ENCODE measurements at regions not wholly inside any gene's neighbourhood (a gene's known extent, or its start where the extent isn't known, plus 50 kb on each side); places are given as distances from the start of the nearest gene placed in this dataset.

DNA sequence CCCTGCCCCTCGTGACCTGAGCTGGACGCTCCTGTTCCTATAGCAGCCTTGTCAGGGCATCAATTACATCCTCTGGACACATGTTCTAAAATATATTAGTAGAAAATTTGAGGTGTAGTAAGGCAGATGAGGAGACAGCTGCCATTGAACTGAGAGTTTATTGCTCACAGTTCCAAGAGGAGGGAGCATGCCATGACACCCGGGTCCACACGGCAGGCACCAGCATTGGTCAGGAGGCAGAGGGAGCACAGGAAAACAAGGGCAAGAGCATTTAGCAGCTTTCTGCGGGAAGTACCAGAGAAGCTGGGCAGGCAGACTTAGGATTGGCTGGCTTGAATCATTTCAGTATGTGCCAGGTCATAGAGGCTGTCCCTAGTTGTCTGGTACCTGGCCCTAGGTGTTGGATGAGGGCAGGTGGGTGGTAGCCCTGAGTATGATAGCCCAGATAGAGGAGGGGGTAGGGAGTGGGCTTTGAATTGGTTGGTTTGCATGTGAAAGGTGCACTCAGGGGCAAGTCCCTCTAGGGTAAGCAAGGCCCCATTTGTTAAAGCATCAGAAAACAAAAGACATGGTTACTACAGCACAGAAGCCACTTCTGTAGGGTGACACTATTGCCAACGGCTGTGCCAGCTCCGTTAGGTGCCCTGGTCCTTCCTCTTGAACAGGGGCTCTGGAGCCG is 223.6 kb upstream of the RAB4A start:
- Histone ChIP-seq H3K9ac (ENCODE audit: low read depth in 1 of 2, low read length in 2 of 2) (no peak overlapping the region), H3K4me1 (ENCODE audit: control insufficient read depth in 2 of 2, insufficient read depth in 2 of 2, low read length in 2 of 2) (no peaks in the 10 kb centered on the region), H3K27me3 (ENCODE audit: control insufficient read depth in 2 of 2, insufficient read depth in 2 of 2, low read length in 2 of 2) (no peaks in the 10 kb centered on the region), H3K27ac (ENCODE audit: low read depth in 2 of 2, low read length in 2 of 2) (no peak overlapping the region), H3K4me3 (ENCODE audit: low read length in 2 of 2) (no peak overlapping the region), H3K9me3 (ENCODE audit: control insufficient read depth in 2 of 2, low read length in 2 of 2) (no peaks in the 10 kb centered on the region), H3K36me3 (ENCODE audit: control insufficient read depth in 2 of 2, insufficient read depth in 2 of 2, low read length in 2 of 2) (no peaks in the 10 kb centered on the region)

DNA sequence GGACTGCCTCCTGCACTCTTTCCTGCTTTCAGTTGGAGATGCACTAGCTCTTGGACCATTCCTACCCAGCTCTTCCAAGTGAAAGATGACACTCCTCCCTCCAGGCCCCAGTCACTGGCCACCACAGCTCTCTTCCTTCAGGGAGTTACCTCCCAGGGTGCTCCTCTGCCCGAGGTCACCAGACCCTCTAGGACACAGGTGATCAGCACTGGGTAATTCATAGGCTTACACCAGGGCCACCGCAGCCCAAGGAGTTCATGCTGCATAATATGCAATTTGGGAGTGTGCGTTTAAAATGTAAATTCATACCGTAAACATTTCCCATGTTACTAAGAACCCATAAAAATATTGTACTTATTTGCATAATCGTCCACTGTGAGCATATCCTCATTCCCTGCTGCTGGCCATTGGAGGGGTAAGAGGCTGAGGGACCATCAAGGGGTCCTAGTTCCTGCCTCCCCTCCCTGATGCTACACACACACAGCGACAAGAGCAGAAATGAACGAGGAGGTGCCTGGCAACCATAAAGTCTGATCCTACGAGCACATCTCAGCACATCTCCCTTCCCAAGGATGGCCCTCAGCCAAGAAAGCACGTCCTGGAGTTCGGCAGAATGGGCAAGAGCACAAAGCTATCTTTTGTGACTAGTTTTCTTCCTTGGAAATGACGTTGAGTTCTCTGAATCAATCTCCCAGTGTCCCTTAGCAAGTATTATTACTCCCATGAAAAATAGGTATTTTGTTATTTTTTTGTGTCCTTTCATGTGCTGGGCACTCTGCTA is 222.9 kb upstream of the RAB4A start:
- Histone ChIP-seq H3K9me3 (ENCODE audit: control insufficient read depth in 2 of 2, low read length in 2 of 2) (no peaks in the 10 kb centered on the region), H3K27ac (ENCODE audit: low read depth in 2 of 2, low read length in 2 of 2) (no peak overlapping the region), H3K4me3 (ENCODE audit: low read length in 2 of 2) (no peak overlapping the region), H3K27me3 (ENCODE audit: control insufficient read depth in 2 of 2, insufficient read depth in 2 of 2, low read length in 2 of 2) (no peaks in the 10 kb centered on the region), H3K9ac (ENCODE audit: low read depth in 1 of 2, low read length in 2 of 2) (no peak overlapping the region), H3K4me1 (ENCODE audit: control insufficient read depth in 2 of 2, insufficient read depth in 2 of 2, low read length in 2 of 2) (no peaks in the 10 kb centered on the region), H3K36me3 (ENCODE audit: control insufficient read depth in 2 of 2, insufficient read depth in 2 of 2, low read length in 2 of 2) (no peaks in the 10 kb centered on the region)

DNA sequence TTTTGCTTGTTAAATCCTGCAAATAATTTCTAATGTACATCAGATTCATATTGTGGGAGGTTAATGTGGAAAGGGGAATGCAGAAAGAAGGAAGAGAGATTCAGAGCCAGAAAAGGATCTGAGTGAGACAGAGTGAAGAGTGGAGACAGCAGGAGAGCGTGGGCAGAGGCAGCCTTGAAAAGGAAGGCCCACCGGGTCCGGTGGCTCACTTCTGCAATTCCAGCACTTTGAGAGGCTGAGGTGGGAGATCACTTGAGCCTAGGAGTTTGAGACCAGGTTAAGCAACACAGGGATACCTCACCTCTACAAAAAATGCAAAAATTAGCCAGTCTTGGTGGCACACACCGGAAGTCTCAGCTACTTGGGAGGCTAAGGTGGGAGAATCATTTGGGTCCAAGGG is 222.0 kb upstream of the RAB4A start:
- Histone ChIP-seq H3K9ac (ENCODE audit: low read depth in 1 of 2, low read length in 2 of 2) (no peak overlapping the region), H3K4me1 (ENCODE audit: control insufficient read depth in 2 of 2, insufficient read depth in 2 of 2, low read length in 2 of 2) (no peaks in the 10 kb centered on the region), H3K27me3 (ENCODE audit: control insufficient read depth in 2 of 2, insufficient read depth in 2 of 2, low read length in 2 of 2) (no peaks in the 10 kb centered on the region), H3K27ac (ENCODE audit: low read depth in 2 of 2, low read length in 2 of 2) (no peak overlapping the region), H3K9me3 (ENCODE audit: control insufficient read depth in 2 of 2, low read length in 2 of 2) (no peaks in the 10 kb centered on the region), H3K4me3 (ENCODE audit: low read length in 2 of 2) (no peak overlapping the region), H3K36me3 (ENCODE audit: control insufficient read depth in 2 of 2, insufficient read depth in 2 of 2, low read length in 2 of 2) (no peaks in the 10 kb centered on the region)

DNA sequence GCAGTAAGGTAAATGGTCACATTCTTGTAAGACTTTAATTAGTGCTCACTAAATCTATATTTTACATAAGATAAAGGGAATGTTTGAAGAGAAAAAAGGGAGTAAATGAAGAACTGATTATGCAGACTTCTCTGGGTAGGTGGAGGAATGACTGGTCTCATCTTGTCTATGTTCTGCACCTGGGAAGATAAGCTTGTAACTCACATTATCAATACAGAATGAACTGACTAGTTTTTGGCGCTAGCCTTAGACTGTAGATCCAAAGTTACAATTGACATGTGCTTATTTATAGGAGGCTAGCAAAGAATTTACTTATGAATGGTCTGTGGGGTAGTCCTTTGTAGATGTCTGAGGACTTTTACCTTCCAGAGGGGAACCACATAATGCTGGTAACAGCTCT is 214.9 kb upstream of the RAB4A start:
- H3K4me3 ChIP-seq (ENCODE audit: low read length in 2 of 2): no peak overlapping the region
- no peak overlapping the region for H3K27ac ChIP-seq (ENCODE audit: low read depth in 2 of 2, low read length in 2 of 2)
- H3K36me3 ChIP-seq (ENCODE audit: control insufficient read depth in 2 of 2, insufficient read depth in 2 of 2, low read length in 2 of 2): no peaks in the 10 kb centered on the region
- H3K4me1 ChIP-seq (ENCODE audit: control insufficient read depth in 2 of 2, insufficient read depth in 2 of 2, low read length in 2 of 2): peaks cover 0 to 2% of the 10 kb centered on the region in 2 donors
- H3K9me3 ChIP-seq (ENCODE audit: control insufficient read depth in 2 of 2, low read length in 2 of 2): no peaks in the 10 kb centered on the region
- no peak overlapping the region for H3K9ac ChIP-seq (ENCODE audit: low read depth in 1 of 2, low read length in 2 of 2)
- no peaks in the 10 kb centered on the region for H3K27me3 ChIP-seq (ENCODE audit: control insufficient read depth in 2 of 2, insufficient read depth in 2 of 2, low read length in 2 of 2)

DNA sequence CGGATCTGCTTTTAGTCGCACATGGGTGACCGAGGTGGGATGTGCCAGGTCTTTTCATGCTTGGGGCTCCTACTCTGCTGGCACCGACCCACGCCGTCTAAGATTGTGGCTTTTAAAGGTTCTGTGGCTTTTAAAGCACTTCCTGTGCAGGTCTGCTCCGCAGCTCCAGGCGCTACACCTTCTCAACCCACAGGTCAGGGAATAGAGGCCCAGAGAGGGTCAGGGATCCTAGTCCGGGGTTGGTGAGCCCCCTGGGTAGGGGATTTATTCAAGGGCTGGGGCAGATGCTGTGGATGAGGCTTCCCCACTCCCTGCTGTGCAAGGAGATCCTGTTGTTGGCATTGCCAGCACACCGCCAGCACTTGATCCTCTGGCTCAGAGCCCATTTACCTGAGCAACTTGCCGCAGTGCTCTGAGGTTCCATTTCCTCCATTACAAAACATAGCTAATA is 212.8 kb upstream of the RAB4A start:
- no peak overlapping the region for H3K9ac ChIP-seq (ENCODE audit: low read depth in 1 of 2, low read length in 2 of 2)
- H3K4me3 ChIP-seq (ENCODE audit: low read length in 2 of 2): no peak overlapping the region
- H3K4me1 ChIP-seq (ENCODE audit: control insufficient read depth in 2 of 2, insufficient read depth in 2 of 2, low read length in 2 of 2): peaks cover 0 to 2% of the 10 kb centered on the region in 2 donors
- no peaks in the 10 kb centered on the region for H3K9me3 ChIP-seq (ENCODE audit: control insufficient read depth in 2 of 2, low read length in 2 of 2)
- H3K36me3 ChIP-seq (ENCODE audit: control insufficient read depth in 2 of 2, insufficient read depth in 2 of 2, low read length in 2 of 2): no peaks in the 10 kb centered on the region
- no peak overlapping the region for H3K27ac ChIP-seq (ENCODE audit: low read depth in 2 of 2, low read length in 2 of 2)
- H3K27me3 ChIP-seq (ENCODE audit: control insufficient read depth in 2 of 2, insufficient read depth in 2 of 2, low read length in 2 of 2): no peaks in the 10 kb centered on the region

DNA sequence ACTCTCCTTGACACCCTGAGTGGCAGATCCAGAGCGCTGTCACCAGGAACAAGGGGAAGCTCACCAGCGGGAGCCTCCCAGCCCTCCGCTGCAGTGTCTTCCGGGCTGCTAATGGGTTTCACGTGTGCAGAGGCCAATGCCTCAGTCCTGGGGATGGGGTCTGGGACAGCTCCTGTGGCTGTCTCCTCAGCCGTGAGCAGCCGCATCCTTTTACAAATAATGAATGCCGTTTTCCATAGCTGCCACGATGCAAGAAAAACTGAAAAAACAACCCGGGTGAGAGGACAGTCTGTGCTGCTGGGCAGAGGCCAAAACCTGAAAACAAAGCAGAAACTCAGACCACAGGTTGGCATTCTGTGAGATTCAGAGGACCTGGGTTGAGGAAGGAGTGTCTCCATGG is 212.2 kb upstream of the RAB4A start:
- no peaks in the 10 kb centered on the region for H3K27me3 ChIP-seq (ENCODE audit: control insufficient read depth in 2 of 2, insufficient read depth in 2 of 2, low read length in 2 of 2)
- no peaks in the 10 kb centered on the region for H3K9me3 ChIP-seq (ENCODE audit: control insufficient read depth in 2 of 2, low read length in 2 of 2)
- H3K9ac ChIP-seq (ENCODE audit: low read depth in 1 of 2, low read length in 2 of 2): no peak overlapping the region
- no peaks in the 10 kb centered on the region for H3K36me3 ChIP-seq (ENCODE audit: control insufficient read depth in 2 of 2, insufficient read depth in 2 of 2, low read length in 2 of 2)
- peaks cover 0 to 2% of the 10 kb centered on the region in 2 donors for H3K4me1 ChIP-seq (ENCODE audit: control insufficient read depth in 2 of 2, insufficient read depth in 2 of 2, low read length in 2 of 2)
- no peak overlapping the region for H3K4me3 ChIP-seq (ENCODE audit: low read length in 2 of 2)
- H3K27ac ChIP-seq (ENCODE audit: low read depth in 2 of 2, low read length in 2 of 2): no peak overlapping the region

DNA sequence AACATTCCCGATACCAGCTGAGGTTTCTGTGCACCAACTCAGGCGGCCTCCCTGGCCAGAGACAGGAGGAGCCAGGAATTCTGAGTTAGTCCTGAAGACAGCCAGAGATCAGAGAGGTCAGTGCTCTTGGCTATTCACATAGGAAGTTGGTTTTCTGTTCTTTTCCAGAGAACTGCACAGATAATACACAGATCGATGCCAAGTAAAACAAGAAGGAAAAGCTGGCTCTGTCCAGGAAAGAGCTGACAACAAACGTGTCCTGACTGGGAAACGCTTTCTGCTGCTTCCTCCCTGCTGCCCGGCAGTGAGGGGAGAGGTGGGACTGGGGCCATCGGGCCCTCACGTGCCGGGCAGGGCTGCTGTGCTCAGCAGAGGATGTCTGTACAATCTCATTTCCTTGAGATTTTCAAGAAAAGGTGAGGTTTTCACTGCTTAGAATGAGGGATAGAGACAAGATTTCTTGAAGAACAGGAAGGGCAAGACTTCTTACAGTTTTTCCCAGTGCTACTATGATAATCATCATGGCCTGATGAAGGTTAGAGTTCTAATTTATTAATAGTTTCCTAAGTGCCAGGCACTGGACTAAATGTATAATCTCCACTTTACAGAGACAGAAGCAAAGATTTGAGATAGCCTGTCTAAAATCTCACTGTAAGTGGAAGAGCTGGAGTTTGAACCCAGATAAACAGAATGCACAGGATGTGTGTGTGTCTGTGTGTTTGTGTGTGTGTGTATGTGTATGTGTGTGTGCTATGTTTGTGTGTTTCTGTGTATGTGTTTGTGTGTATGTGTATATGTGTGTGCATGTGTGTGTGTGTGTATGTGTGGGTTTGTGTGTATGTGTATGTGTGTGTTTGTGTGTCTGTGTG is 211.0 kb upstream of the RAB4A start:
- Histone ChIP-seq H3K4me3 (ENCODE audit: low read length in 2 of 2) (no peak overlapping the region), H3K9ac (ENCODE audit: low read depth in 1 of 2, low read length in 2 of 2) (no peak overlapping the region)

DNA sequence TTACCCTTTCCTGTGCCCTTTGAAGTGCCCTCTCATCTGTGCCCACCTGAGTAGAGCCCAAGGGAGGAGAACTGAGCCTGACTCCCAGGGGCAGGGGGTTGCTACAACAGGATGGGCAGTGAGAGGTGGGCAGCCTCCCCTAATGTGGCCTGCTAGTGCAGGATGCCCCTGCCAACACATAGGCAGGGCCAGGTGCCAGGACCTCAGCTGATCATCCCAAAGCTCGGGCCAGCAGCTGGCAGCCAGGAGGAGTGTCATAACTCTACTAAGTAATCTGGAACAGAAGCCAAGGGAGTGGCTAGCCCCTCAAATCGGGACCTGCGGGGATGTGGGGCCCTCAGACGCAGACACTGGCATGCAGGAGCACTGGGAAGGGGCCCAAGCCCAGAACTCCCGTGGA is 208.8 kb upstream of the RAB4A start:
- H3K4me3 ChIP-seq (ENCODE audit: low read length in 2 of 2): no peak overlapping the region
- no peak overlapping the region for H3K9ac ChIP-seq (ENCODE audit: low read depth in 1 of 2, low read length in 2 of 2)
- no peaks in the 10 kb centered on the region for H3K27me3 ChIP-seq (ENCODE audit: control insufficient read depth in 2 of 2, insufficient read depth in 2 of 2, low read length in 2 of 2)
- H3K36me3 ChIP-seq (ENCODE audit: control insufficient read depth in 2 of 2, insufficient read depth in 2 of 2, low read length in 2 of 2): no peaks in the 10 kb centered on the region
- peaks cover 2 to 4% of the 10 kb centered on the region in 2 donors for H3K4me1 ChIP-seq (ENCODE audit: control insufficient read depth in 2 of 2, insufficient read depth in 2 of 2, low read length in 2 of 2)
- no peak overlapping the region for H3K27ac ChIP-seq (ENCODE audit: low read depth in 2 of 2, low read length in 2 of 2)
- H3K9me3 ChIP-seq (ENCODE audit: control insufficient read depth in 2 of 2, low read length in 2 of 2): no peaks in the 10 kb centered on the region

More for the DNA sequence above, 211.0 kb upstream of the RAB4A start:
- Histone ChIP-seq H3K27ac (ENCODE audit: low read depth in 2 of 2, low read length in 2 of 2) (no peak overlapping the region), H3K9me3 (ENCODE audit: control insufficient read depth in 2 of 2, low read length in 2 of 2) (no peaks in the 10 kb centered on the region), H3K4me1 (ENCODE audit: control insufficient read depth in 2 of 2, insufficient read depth in 2 of 2, low read length in 2 of 2) (peaks cover 2 to 4% of the 10 kb centered on the region in 2 donors), H3K36me3 (ENCODE audit: control insufficient read depth in 2 of 2, insufficient read depth in 2 of 2, low read length in 2 of 2) (no peaks in the 10 kb centered on the region), H3K27me3 (ENCODE audit: control insufficient read depth in 2 of 2, insufficient read depth in 2 of 2, low read length in 2 of 2) (no peaks in the 10 kb centered on the region)

DNA sequence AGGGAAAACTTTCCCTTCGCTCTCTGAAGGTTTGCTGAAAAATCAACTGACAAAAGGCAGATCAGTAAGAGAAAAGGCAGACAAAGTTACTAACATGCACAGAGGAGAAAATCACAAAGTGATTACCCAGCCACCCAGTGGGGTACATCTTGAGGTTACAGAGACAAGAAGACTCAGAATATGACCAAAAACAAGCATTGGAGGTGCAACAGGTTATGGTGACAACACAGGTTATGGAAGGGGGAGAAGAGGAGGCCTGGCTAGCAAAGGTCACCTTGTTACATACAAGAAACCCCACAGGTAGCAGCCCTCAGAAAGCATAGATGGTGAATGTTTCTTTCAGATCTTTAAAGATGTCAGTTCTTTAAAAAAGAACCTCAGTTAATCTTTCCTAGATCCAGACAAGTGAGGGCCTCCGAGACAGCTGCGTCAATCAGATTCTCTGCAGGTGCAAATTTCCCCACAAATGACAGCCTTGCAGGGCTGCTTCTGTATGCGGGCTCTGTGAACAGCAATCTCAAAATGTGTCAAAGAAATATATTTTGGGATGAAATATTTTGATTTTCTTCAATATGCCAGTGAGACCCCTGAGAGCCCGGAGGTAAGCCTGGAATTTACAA is 207.6 kb upstream of the RAB4A start:
- no peaks in the 10 kb centered on the region for H3K36me3 ChIP-seq (ENCODE audit: control insufficient read depth in 2 of 2, insufficient read depth in 2 of 2, low read length in 2 of 2)
- H3K9me3 ChIP-seq (ENCODE audit: control insufficient read depth in 2 of 2, low read length in 2 of 2): no peaks in the 10 kb centered on the region
- no peak overlapping the region for H3K9ac ChIP-seq (ENCODE audit: low read depth in 1 of 2, low read length in 2 of 2)
- H3K4me3 ChIP-seq (ENCODE audit: low read length in 2 of 2): no peak overlapping the region
- no peaks in the 10 kb centered on the region for H3K27me3 ChIP-seq (ENCODE audit: control insufficient read depth in 2 of 2, insufficient read depth in 2 of 2, low read length in 2 of 2)
- H3K4me1 ChIP-seq (ENCODE audit: control insufficient read depth in 2 of 2, insufficient read depth in 2 of 2, low read length in 2 of 2): peaks cover 4 to 6% of the 10 kb centered on the region in 2 donors
- H3K27ac ChIP-seq (ENCODE audit: low read depth in 2 of 2, low read length in 2 of 2): no peak overlapping the region
